NCI-H2029 (cell line): ENCODE measurements at regions not wholly inside any gene's neighbourhood (a gene's known extent, or its start where the extent isn't known, plus 50 kb on each side); places are given as distances from the start of the nearest gene placed in this dataset.
"Not testable (repeated sequence)": the region's sequence is repeated elsewhere in the genome, so short reads cannot be mapped to it uniquely, and the experiment has no call there.

Source experiments
- DNase-seq: peaks from one replicate; lab custom pipeline; 2025; lab: John Stamatoyannopoulos, UW

DNA sequence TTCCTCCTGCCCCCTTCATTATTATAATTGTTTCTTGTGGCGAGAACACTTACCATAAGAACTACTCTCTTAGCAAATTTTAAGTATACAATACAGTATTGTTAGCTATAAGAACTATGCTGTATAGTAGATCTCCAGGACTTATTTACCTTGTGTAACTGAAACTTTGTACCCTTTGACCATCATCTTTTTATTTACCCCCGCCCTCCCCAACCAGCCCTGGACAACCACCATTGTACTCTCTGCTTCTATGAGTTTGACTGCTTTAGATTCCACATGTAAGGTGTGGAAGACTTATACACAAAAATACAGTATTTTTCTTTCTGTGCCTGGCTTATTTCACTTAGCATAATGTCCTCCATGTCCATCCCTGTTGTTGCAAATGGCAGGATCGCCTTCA is 161.1 kb downstream of the PHF8 start:
- DNase-seq: no peak

DNA sequence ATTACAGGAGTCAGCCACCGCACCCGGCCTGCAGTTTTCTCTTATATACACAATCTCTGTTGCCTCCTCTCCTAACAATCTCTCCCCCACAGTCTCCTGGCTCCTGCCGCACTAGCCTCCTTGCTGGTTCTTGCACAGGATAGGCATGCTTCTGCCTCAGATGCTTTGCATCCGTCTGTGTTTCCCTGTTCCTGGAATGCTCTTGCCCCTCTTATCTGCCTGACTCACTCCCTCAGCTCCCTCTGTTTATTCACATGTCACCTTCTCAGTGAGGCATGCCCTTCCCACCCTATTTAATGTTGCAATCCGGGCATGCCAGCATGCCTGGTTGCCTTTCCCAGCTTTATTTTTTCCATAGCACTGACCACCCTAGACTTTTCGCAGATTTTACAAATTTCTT is 161.9 kb downstream of the PHF8 start:
- no peak for DNase-seq

GRCh38 chrX:53880786-53881185 is 163.5 kb downstream of the PHF8 start:
- not testable (repeated sequence) for DNase-seq

GRCh38 chrX:53859890-53860289 is 173.4 kb upstream of the HUWE1 start:
- DNase-seq: no peak

DNA sequence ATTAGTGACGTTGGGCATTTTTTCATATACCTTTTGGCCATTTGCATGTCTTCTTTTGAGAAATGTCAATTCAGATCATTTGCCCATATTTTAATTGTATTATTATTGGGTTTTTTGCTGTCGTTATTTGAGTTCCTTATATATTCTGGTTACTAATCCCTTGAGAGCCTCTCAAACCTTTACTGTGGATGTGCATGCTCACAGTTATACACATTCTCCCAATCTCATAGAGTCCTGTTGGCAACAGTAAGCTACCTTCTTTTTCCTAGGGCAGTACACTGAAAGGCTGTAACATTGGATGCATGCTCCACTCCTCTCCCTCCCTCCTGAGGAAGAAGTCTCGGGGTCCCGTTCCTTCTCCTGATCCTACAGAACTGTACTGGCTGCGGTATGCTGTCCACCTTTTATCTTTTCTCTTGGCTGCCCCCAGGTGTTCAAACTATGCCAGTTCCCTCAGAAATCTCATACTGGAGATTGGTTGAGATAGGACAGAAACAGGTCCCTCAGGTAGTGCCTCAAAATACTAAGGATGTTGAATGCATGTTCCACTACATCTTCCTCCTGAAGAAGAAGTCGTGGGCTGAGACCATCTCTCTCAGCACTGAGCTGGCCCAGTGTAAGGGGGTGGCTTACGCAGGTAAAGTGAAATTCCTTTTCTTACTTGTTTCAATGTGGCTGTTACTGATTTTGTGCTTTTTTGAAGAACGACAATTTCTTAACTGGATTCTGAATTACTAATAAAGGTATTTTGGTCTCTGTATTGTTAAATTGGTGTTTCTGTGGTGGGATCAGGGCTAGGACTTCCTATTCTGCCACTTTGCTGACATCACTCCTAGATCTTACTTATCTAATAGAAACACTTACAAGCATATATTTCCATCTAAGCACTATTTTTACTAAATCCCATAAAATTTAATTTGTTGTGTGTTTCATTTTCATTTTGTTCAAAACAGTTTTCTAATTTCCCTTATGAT is 145.4 kb upstream of the HUWE1 start:
- DNase-seq: peak; percentile 2

- no peak for DNase-seq
Observed at GRCh38 chrX:53824686-53825085, 138.2 kb upstream of the HUWE1 start.

DNA sequence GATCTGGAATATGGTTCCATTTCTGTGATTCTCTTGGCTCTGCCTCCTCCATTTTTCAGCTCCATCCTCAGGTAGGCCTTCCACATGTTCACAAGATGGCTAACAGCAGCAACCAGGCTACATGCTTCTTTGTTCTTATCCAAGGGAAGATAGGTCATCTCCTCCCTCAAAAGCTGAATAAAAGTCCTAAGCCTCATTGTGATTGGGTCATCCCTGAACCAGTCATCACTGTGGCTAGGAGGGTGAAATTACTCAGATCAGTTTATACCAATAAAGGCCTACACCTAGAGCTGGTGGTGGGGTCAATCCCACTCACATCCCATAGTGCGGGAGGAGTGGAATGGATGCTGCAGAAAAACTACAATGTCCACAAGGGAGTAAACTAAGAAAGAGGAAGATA is 131.6 kb upstream of the HUWE1 start:
- DNase-seq: not testable (repeated sequence)

DNA sequence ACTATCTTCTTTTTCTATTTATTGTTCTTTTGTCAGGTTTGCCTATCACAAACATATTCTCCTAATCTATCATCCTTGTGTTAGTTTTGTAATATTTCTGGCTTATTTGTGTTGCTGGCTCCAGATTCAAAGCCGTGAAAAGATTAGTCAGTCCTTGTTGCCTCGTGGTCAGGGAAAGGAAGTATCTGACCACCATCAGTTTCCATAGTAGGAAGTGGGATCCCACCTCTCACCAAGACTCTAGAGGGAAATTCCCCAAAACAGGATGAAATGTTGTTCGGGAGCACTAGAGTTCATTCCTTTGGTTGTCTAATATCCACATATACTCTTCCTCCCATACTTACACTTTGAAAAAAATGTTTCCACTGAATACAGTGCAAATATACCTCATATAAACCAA is 131.0 kb upstream of the HUWE1 start:
- no peak for DNase-seq

GRCh38 chrX:53813670-53814440 is 127.3 kb upstream of the HUWE1 start:
- no peak for DNase-seq

DNA sequence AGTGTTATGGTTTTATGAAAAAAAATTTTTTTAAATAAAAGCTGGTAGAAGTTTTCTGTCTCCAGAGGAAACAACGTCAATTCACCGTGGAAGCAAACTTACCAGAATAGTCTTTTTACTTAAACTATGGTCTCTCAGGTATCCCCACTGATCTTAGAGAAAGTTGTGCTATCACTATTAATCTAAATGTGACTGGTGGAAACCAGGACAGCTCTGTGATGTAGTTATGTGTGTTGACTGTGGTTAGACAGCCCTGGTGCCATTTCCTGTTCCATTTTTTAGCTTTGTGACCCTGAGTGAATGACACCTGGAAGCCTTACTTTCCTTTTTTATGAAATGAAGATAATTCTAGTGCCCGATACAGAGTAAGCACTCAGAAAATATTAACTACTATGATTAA is 111.8 kb upstream of the HUWE1 start:
- no peak for DNase-seq

DNA sequence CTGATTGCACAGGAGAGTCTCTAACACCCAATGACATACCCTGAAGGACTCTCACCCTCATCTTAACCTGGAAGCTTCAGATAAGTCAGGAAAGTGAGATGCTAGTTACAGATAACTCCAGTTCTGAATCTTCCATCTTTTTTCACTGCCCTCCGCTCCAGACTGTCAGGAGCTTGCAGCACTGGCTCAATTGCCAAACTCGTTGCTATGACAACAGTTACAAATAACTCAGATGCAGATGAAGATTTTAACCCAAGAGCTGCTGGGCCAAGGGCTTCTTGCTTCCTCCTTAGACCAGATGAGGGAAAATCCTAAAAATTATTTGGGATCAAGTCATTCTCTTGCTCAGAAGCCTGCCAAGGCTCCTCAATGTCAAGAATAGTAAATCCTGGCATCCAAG is 109.1 kb upstream of the HUWE1 start:
- DNase-seq: no peak

- DNase-seq: no peak
Observed at GRCh38 chrX:53794181-53794580, 107.7 kb upstream of the HUWE1 start.

GRCh38 chrX:53768865-53769264 is 82.3 kb upstream of the HUWE1 start:
- no peak for DNase-seq

DNA sequence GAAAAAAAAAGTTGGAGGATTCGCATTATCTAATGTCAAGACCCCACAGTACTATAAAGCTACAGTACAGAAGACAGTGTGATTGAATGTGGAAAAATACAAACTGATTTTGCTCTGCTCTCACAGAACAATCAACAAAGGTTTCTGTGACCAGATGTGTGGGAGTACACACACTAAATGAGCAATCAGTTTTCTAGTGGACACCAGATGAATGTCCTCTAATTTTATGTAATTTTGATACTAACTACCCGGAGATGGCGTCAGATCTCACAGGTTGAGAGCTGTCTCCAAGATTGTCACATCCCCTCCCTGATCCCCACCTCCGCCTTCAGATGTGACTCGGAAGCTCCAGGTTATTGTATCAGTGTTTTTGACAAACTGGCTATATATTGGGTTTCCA is 81.9 kb upstream of the HUWE1 start:
- DNase-seq: no peak

DNA sequence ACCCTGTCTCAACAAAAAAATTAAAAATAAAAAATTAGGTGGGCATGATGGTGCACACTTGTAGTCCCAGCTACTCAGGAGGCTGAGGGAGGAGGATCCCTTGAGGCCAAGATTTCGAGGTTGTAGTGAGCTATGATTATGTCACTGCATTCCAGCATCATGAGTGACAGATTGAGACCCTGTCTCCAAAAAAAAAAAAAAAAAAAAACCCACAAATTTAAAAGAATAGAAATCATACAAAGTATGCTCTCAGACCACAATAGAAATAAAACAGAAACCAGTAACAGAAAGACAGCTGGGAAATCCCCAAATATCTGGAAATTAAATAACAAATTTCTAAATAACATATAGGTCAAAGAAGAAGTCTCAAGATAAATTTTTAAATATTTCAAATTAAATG is 81.0 kb upstream of the HUWE1 start:
- no peak for DNase-seq

DNA sequence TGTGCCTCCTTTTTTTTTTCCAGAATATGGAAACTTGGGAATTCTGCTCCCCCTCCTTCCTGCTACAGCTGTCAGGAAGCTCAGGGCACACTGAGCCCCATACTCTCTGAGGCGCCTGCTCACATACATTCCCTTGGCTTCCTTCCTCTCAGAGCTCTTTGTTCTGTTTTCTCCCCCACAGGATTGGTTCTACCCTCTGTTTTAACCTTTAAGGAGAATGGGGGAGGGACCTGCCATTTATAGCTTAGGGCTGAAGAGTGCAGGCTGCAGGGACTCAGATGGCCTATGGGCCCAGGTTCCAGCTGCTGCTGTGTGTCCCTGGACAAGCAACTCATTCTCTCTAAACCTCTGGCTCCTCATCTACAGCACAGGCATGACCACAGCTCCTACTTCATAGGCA is 70.7 kb upstream of the HUWE1 start:
- DNase-seq: not testable (repeated sequence)

DNA sequence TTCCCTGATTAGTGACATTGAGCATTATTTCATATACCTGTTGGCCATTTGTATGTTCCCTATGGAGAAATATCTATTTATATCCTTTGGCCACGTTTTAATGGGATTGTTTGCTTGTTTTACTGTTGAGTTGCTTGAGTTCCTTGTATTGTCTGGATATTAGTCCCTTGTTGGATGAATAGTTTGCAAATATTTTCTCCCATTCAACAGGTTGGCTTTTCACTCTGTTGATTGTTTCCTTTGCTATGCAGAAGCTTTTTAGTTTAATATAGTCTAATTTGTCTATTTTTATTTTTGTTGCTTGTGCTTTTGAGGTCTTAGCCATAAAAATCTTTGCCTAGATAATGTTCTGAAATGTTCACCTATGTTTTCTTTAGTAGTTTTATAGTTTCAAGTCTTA is 60.2 kb upstream of the HUWE1 start:
- no peak for DNase-seq

DNA sequence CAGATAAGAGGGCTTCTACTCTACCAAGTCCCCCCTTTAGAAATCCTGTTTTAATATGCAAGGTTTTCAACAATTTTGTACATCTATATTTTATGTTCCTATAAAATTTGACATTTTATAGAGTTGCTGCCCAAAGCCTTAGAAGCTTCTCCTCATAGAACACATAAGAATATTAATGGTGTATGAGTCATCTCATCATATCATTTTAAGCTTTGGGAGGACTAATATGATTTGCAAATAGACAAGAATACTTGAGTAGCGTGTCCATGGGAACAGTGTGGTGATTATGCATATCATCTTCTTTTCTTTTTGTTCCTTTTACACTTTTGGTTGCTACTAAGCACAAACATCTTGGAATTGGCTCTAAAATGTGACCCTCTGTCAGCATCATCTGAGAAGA is 56.7 kb upstream of the HUWE1 start:
- DNase-seq: no peak

DNA sequence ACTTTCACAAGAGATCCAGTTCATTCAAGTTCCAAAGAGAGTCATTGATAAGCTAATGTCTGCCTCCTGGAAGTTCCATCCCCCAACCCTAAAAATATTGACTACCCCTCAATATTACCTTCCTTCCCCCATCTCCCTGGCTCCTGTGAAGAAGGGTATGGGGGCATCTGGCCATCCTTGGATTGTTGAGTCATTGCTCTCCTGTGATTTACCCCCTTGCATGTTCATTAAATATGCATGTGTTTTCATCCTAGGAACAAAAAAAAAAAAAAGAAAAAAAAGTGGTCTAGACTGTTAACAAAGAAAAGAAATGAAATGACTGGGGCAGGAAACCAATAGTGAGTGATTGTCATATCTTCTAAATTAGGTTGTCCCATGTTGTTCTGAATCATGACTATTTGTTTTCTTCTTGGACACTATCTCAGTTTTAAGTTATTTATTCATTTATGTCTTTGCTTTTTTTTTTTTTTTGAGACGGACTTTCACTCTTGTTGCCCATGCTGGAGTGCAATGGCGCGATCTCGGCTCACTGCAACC is 51.9 kb upstream of the HUWE1 start:
- DNase-seq: no peak
